Lower leg skin (tissue), 4 donors: ENCODE measurements at regions not wholly inside any gene's neighbourhood (a gene's known extent, or its start where the extent isn't known, plus 50 kb on each side); places are given as distances from the start of the nearest gene placed in this dataset.
"Not testable (repeated sequence)": the region's sequence is repeated elsewhere in the genome, so short reads cannot be mapped to it uniquely, and the experiment has no call there.

Experiments used
- DNase-seq, 2 donors: peaks; one replicate each; pipeline ENCODE4 v3.0.0-alpha.2; 2019; ENCODE audit warnings: low spot score in 2 of 2
- H3K4me3 ChIP-seq: fragments of 200-600 bp; sonication (generic); 2 replicates; pipeline ENCODE4 v1.5.1; 2017; ENCODE audit warnings: mild to moderate bottlenecking, low read depth; ENCODE audit not compliant: poor library complexity, severe bottlenecking
- POLR2A ChIP-seq, 2 donors: fragments of 450-650 bp; IDR thresholded peaks; one replicate each; pipeline ENCODE4 v1.6.1; 2016 to 2017; ENCODE audit warnings: antibody characterized with exemption in 2 of 2, mild to moderate bottlenecking in 1 of 2, moderate library complexity in 1 of 2
- WGBS, 2 donors: methylation state at CpG; one replicate each; pipeline ENCODE4 v1.1.5; 2018; 5-methylcytosine and 5-hydroxymethylcytosine counted together
- intact Hi-C: fragments of 100-400 bp; cut with DNase I; formaldehyde crosslinking; loops from one replicate; pipeline ENCODE4 v1.15.0; 2023; ENCODE audit warnings: low total_unique reads
- TF ChIP-seq, protein P1 (sequence below), 3 donors: fragments of 450-650 bp; IDR thresholded peaks; one replicate each; pipeline ENCODE4 v1.5.1; 2016; ENCODE audit warnings: antibody characterized with exemption in 3 of 3, mild to moderate bottlenecking in 3 of 3, moderate library complexity in 2 of 3

DNA sequence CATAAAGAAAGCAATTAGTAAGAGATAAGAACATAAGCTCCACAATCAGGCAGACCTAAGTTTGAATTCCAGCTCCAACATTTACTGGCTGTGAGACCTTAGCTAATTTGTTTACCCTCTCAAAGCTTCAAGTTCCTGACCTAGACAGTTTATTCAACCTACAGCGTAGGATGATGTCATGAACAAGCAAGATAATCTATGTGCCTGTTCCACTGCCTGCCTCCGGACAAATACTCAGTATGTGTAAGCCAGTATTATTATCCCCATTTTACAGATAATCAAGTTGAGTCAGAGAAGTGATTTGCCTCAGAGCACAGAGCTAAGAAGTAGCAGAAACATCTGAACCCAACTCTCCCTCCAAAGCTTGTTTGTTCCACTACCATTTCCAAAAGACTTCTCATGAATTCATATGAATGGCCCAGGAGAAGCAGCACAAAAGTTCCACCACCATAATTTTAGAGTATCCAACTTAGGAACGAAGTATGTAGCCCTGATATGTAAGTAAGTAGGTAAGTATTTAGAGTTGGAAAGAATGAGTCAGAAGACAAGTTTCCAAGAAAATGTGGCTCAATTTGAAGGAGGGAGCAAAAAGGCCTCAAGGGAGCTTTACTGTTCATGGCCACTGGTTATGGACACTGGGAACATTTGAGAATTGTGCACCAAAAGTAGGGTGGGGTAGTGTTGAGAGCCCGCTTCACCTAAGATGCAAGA, 398.2 kb downstream of the NFIB start:
- TF ChIP-seq, protein P1, sequence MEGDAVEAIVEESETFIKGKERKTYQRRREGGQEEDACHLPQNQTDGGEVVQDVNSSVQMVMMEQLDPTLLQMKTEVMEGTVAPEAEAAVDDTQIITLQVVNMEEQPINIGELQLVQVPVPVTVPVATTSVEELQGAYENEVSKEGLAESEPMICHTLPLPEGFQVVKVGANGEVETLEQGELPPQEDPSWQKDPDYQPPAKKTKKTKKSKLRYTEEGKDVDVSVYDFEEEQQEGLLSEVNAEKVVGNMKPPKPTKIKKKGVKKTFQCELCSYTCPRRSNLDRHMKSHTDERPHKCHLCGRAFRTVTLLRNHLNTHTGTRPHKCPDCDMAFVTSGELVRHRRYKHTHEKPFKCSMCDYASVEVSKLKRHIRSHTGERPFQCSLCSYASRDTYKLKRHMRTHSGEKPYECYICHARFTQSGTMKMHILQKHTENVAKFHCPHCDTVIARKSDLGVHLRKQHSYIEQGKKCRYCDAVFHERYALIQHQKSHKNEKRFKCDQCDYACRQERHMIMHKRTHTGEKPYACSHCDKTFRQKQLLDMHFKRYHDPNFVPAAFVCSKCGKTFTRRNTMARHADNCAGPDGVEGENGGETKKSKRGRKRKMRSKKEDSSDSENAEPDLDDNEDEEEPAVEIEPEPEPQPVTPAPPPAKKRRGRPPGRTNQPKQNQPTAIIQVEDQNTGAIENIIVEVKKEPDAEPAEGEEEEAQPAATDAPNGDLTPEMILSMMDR (IDR thresholded peaks at IDR 0.05), result no peak
- TF ChIP-seq POLR2A (IDR thresholded peaks at IDR 0.05), result no peak
- intact Hi-C loops, result no loop called here
- DNase-seq, result no peak
- WGBS, 2 donors, result 78 to 87% methylated on average over 4 of the region's 4 CpGs
- H3K4me3 ChIP-seq, result no peak overlapping the region

DNA sequence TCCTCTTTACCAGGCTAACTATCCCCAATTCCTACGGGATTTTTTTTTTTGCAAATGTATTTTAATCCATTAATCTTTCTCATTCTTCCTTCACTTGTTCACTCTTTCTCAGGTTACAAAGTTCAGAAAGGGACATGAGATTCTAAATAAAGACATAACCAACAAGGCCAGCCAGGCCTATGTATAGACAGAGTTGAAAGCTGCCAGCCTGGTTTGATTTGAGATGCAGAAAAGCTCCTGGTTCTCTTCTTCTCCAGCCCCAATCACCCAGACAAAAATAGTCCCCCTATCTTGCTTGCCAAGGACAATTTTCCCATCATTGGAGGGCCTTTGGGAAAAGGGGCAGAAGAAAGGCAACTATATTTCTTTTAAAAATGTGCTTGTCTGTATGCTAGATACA, 398.8 kb downstream of the NFIB start:
- no peak for DNase-seq
- TF ChIP-seq, protein P1 (IDR thresholded peaks at IDR 0.05), result no peak
- TF ChIP-seq POLR2A (IDR thresholded peaks at IDR 0.05), result no peak
- WGBS, 2 donors, result 80 to 90% methylated on average over 1 of the region's 1 CpG
- H3K4me3 ChIP-seq, result no peak overlapping the region
- intact Hi-C loops, result no loop called here

DNA sequence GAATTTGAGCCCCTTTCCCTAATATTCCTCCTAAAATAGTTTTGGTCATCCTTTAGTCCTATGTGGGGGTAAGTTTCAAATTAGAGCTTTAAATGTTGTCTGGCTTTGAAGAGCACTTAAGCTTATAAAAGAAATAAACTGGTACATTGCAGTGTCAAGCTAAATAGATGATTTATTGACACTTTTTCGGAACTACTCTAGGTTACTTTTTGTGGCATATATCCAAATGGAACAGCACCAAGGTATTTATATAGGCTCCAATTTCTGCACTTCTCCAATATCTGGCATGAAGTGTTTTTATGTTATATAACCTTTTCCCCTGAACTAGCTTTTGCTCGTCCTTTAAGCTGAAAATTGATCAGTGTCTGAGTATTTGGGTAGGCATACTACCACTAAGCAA, 402.5 kb downstream of the NFIB start:
- TF ChIP-seq, protein P1 (IDR thresholded peaks at IDR 0.05), result no peak
- TF ChIP-seq POLR2A (IDR thresholded peaks at IDR 0.05), result no peak
- 55 to 60% methylated on average over 2 of the region's 2 CpGs for WGBS, 2 donors
- DNase-seq, result no peak
- intact Hi-C loops, result no loop called here
- H3K4me3 ChIP-seq, result no peak overlapping the region

DNA sequence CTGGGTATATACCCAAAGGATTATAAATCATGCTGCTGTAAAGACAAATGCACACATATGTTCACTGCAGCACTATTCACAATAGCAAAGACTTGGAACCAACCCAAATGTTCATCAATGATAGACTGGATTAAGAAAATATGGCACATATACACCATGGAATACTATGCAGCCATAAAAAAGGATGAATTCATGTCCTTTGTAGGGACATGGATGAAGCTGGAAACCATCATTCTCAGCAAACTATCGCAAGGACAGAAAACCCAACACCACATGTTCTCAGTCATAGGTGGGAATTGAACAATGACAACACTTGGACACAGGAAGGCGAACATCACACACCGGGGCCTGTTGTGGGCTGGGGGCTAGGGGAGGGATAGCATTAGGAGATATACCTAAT, 406.1 kb downstream of the NFIB start:
- WGBS, 2 donors, result 94 to 98% methylated on average over 3 of the region's 3 CpGs
- H3K4me3 ChIP-seq, DNase-seq, intact Hi-C loops: not testable (repeated sequence)

DNA sequence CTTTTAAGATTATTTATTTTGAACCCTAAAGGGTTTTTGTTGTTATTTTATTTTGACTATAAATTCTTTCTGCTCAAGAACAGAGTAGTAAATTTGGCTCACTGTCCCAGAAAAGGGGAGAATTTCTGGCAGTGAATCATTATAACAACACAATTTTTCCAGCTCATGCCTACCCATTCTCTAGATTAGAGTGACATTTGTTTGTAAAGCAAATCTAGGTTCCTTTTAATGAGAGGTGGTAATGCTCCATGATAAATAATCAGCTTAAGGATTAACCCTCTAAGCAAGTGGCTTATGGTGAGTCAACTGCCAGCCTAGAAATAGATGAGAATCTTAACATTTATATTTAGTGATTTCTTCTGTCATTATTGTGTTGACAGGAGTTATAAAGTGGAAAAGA, 409.2 kb downstream of the NFIB start:
- TF ChIP-seq, protein P1 (IDR thresholded peaks at IDR 0.05), result no peak
- TF ChIP-seq POLR2A (IDR thresholded peaks at IDR 0.05), result no peak
- no peak overlapping the region for H3K4me3 ChIP-seq
- intact Hi-C loops, result no loop called here
- DNase-seq, result no peak

DNA sequence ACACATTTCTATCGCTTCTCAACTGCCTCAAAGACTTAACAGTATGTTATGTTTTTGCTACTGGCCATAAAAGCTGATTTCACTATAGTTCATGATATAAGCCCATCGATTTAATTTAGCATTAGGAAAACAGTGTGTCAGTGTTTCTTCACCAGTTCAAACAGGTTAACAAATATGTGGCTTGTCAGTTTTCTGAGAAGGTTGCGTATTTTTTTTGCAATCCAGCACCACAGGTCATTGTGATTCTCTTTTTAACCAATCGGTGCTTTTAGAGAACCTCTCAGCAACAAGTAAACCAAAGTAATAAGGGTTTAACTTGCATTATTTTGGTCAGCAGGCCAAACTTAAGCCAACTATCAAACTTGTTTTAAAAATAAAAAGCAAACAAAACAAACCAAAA, 409.6 kb downstream of the NFIB start:
- intact Hi-C loops, result no loop called here
- DNase-seq, result no peak
- H3K4me3 ChIP-seq, result no peak overlapping the region
- 60 to 70% methylated on average over 4 of the region's 4 CpGs for WGBS, 2 donors
- TF ChIP-seq, protein P1 (IDR thresholded peaks at IDR 0.05), result no peak
- TF ChIP-seq POLR2A (IDR thresholded peaks at IDR 0.05), result no peak
